Activated naive CD4-positive, alpha-beta T cell treated with anti-CD3 and anti-CD28 coated beads, Interleukin-2, amount 50 U/mL, for 72 hours (primary cell): ENCODE measurements at regions not wholly inside any gene's neighbourhood (a gene's known extent, or its start where the extent isn't known, plus 50 kb on each side); places are given as distances from the start of the nearest gene placed in this dataset.

ENCODE experiments used
- ATAC-seq, 2 donors: fragments of 150-1000 bp; cut with Tn5 transposase; 2 replicates each; pipeline ENCODE4 v1.10.0; 2021; ENCODE audit warnings: mild to moderate bottlenecking in 2 of 2, moderate library complexity in 2 of 2
- DNase-seq, 2 donors: peaks; one replicate each; pipeline ENCODE4 v3.0.0; 2021 to 2022; ENCODE audit warnings: low spot score in 2 of 2
- H3K27ac Mint-ChIP-seq, 2 donors: one replicate each; pipeline ENCODE4 v1.8.0; 2022; ENCODE audit warnings: mild to moderate bottlenecking in 2 of 2, mixed read lengths in 2 of 2
- H3K36me3 Mint-ChIP-seq, 2 donors: one replicate each; pipeline ENCODE4 v1.8.0; 2022; ENCODE audit warnings: mixed read lengths in 2 of 2
- H3K9me3 Mint-ChIP-seq, 2 donors: one replicate each; pipeline ENCODE4 v1.8.0; 2022; ENCODE audit warnings: mixed read lengths in 2 of 2

- Mint-ChIP-seq H3K27ac (no peak overlapping the region), H3K36me3 (no peaks in the 10 kb centered on the region), H3K9me3 (no peaks in the 10 kb centered on the region)
- no peak for DNase-seq
- ATAC-seq, result no peak
These were observed 86.1 kb upstream of the NFIB start for GRCh38 chr9:14399756-14400657.

DNA sequence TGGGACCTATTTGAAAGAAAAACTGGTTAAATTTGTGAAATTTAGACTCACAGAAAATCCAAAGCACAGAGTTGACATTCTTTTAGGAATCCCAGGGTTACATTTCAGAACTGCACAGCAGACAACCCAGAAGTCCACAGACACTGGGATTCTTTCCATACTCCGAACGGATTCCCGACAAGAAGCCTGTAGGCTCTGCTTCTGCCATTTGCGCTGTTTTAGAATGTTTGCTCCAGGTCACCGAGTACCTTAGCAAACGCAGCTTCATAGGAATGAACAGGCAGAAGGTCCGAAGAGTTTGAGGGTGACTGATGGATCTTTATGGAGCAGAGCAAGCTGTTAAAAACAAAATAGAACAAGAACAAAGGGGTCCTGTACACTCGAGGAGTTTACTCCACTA lies 84.5 kb upstream of the NFIB start:
- peaks cover 0 to 4% of the 10 kb centered on the region in 2 donors for H3K9me3 Mint-ChIP-seq
- no peaks in the 10 kb centered on the region for H3K36me3 Mint-ChIP-seq
- no peak overlapping the region for H3K27ac Mint-ChIP-seq
- DNase-seq, result no peak
- ATAC-seq, result no peak

DNA sequence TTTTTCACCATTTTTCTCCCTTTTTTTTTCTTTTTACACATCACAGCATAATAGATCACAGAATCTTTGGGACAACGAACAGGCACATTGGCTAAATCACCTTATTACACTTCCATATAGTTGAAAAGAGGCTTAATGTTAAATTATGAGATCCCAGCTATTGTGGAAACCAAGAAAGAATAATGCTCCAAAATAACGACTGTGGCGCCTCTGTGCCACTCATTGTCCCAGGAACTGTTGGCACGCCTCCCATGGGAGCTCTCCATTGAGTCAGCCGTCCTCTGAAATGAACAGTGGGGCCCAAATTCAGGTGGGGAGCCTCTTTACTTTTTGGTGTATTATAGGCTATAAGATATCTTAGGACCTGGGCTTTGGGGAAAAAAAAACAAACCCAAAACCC lies 82.2 kb upstream of the NFIB start:
- ATAC-seq, result no peak
- H3K36me3 Mint-ChIP-seq, result no peaks in the 10 kb centered on the region

DNA sequence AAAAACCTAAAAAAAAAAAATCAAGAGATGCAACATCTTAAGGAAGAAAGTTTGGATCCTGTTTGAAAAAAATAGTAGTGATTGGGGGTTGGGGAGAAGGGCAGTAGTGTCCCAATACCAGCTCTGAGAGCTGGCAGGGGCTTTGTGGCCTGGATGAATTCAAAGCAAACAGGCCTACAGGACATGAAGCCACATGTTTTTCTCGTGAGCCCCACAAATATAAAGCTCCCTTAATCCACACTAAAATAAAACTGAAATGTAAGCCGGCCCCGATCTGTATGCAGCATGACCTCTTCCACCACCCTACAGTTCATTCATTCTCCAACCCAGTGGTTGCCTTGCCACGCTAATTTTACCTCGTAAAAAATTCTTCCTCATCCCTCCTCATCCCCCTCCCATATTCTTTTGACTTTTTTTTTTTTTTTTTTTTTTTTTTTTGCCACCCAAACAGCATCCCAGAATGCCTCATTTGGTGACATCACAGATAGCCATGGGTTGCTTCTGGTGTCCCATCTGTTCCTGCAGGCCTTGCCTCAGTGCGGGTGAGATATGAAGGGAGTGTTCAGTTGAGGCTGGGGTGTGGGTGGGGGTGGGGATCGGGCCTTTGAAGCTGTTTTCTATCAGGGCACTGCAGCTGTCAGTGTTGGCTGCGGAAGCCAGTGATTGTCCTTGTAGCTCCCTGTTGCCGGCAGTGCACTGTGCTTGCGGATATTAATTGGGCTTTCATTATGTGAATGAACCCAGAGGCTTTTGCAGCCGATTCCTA lies 81.6 kb upstream of the NFIB start:
- DNase-seq, result no peak
- peaks cover 5 to 9% of the 10 kb centered on the region in 2 donors for H3K9me3 Mint-ChIP-seq
- no peak for ATAC-seq
- H3K27ac Mint-ChIP-seq, result no peak overlapping the region
- H3K36me3 Mint-ChIP-seq, result no peaks in the 10 kb centered on the region

More for the DNA sequence above, 82.2 kb upstream of the NFIB start:
- peaks cover 5 to 9% of the 10 kb centered on the region in 2 donors for H3K9me3 Mint-ChIP-seq
- no peak overlapping the region for H3K27ac Mint-ChIP-seq
- no peak for DNase-seq

DNA sequence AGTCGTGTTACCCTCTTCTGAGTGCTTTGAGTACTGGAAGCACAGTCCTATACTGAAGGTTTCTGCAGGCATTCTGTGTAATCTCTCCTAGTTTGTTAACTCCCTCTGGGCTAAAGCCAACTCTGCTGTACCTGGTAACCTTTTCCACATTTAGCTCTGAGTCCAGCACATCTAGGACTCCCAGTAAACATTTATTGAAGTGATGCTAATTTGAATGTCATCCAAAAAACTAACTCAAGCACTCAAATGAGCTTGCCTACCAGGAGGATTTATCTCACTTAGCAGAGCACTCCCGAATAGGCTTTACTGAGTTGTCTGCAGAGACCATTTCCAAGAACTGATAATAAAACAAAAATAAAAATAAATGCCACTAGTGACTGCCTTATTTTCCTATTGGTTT lies 79.5 kb upstream of the NFIB start:
- peaks cover 5 to 9% of the 10 kb centered on the region in 2 donors for H3K9me3 Mint-ChIP-seq
- DNase-seq (no peak), ATAC-seq (no peak)
- no peaks in the 10 kb centered on the region for H3K36me3 Mint-ChIP-seq
- no peak overlapping the region for H3K27ac Mint-ChIP-seq

GRCh38 chr9:14391620-14392019 lies 77.7 kb upstream of the NFIB start:
- DNase-seq (no peak), ATAC-seq (no peak)
- no peak overlapping the region for H3K27ac Mint-ChIP-seq
- peaks cover 5 to 9% of the 10 kb centered on the region in 2 donors for H3K9me3 Mint-ChIP-seq
- no peaks in the 10 kb centered on the region for H3K36me3 Mint-ChIP-seq

GRCh38 chr9:14389657-14390056 lies 75.7 kb upstream of the NFIB start:
- DNase-seq (no peak), ATAC-seq (no peak)
- Mint-ChIP-seq H3K36me3 (no peaks in the 10 kb centered on the region), H3K27ac (no peak overlapping the region), H3K9me3 (peaks cover 5 to 9% of the 10 kb centered on the region in 2 donors)

- no peaks in the 10 kb centered on the region for H3K36me3 Mint-ChIP-seq
These were observed 75.2 kb upstream of the NFIB start for GRCh38 chr9:14389146-14389545.

DNA sequence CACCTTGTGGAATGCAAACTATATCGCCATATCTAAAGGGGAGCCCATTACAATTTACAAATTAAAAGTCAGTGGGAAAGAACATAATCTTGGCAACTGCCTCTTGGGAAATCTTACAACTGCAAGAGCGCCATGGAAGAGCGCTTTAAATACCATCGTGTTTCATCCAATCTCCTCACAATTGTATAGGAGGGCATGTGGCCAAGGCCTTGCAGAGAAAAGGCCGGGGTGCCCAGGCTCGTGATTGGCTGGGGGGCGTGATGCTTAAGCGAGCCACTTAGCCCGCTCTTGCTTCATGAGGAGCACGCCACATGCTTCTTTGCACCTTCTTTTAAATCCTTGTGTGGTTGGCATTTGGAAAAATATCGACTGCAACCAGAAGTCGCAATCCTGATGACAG lies 69.8 kb upstream of the NFIB start:
- no peak for DNase-seq
- no peak overlapping the region for H3K27ac Mint-ChIP-seq
- no peaks in the 10 kb centered on the region for H3K36me3 Mint-ChIP-seq
- H3K9me3 Mint-ChIP-seq, result peaks cover 0 to 2% of the 10 kb centered on the region in 2 donors
- no peak for ATAC-seq

More at GRCh38 chr9:14389146-14389545, 75.2 kb upstream of the NFIB start:
- H3K9me3 Mint-ChIP-seq, result peaks cover 5 to 7% of the 10 kb centered on the region in 2 donors
- no peak overlapping the region for H3K27ac Mint-ChIP-seq
- no peak for ATAC-seq
- DNase-seq, result no peak

DNA sequence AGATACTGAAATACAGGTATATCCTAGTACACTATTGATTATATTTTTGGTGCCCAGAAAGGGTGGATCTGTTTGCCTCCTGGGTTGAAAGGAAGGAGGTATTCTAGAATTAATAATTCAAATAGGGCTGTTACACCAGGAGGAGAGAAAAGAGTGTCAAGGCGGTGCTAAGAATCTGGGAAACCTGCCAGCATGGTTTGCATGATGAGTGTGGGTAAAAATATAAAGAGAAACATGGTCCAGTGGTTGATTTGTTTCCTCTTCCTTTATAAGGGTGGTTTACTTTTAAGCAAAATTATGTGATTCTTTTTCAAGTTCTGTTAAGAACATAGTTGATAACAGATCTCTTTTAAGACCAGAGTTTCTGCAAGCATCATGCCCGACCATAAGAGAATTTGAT lies 69.4 kb upstream of the NFIB start:
- Mint-ChIP-seq H3K36me3 (no peaks in the 10 kb centered on the region), H3K9me3 (peaks cover 0 to 2% of the 10 kb centered on the region in 2 donors), H3K27ac (no peak overlapping the region)
- ATAC-seq (no peak), DNase-seq (no peak)

- ATAC-seq, result no peak
- peaks cover 0 to 2% of the 10 kb centered on the region in 2 donors for H3K9me3 Mint-ChIP-seq
- no peak for DNase-seq
- H3K36me3 Mint-ChIP-seq, result no peaks in the 10 kb centered on the region
- H3K27ac Mint-ChIP-seq, result no peak overlapping the region
These were observed 66.3 kb upstream of the NFIB start for GRCh38 chr9:14380061-14380836.

- ATAC-seq (no peak), DNase-seq (no peak)
- Mint-ChIP-seq H3K27ac (no peak overlapping the region), H3K36me3 (no peaks in the 10 kb centered on the region), H3K9me3 (peaks cover 0 to 2% of the 10 kb centered on the region in 2 donors)
These were observed 65.3 kb upstream of the NFIB start for GRCh38 chr9:14379280-14379679.

- Mint-ChIP-seq H3K27ac (no peak overlapping the region), H3K36me3 (no peaks in the 10 kb centered on the region), H3K9me3 (peaks cover 0 to 7% of the 10 kb centered on the region in 2 donors)
- no peak for ATAC-seq
- no peak for DNase-seq
These were observed 59.8 kb upstream of the NFIB start for GRCh38 chr9:14373706-14374105.

DNA sequence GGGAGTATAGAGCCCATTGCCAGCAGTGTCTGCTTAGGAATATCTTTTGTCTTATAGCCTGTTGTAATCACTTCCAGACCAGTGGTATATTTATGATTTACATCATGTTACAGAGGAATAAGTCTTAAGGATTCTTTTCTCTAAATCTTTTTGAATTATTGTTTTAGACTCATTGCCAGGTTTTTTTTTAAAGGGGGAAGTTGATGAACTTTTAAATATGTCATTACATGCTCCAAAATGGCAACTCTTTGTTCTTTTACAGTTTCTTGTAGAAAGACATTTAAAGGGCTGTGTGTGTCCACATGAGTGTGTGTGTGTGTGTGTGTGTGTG lies 59.4 kb upstream of the NFIB start:
- no peak for DNase-seq

GRCh38 chr9:14372437-14373335 lies 58.7 kb upstream of the NFIB start:
- H3K36me3 Mint-ChIP-seq, result no peaks in the 10 kb centered on the region
- peaks cover 3 to 7% of the 10 kb centered on the region in 2 donors for H3K9me3 Mint-ChIP-seq
- H3K27ac Mint-ChIP-seq, result no peak overlapping the region
- no peak for DNase-seq
- no peak for ATAC-seq

More for the DNA sequence above, 59.4 kb upstream of the NFIB start:
- Mint-ChIP-seq H3K9me3 (peaks cover 0 to 7% of the 10 kb centered on the region in 2 donors), H3K36me3 (no peaks in the 10 kb centered on the region), H3K27ac (no peak overlapping the region)
- ATAC-seq, result no peak

DNA sequence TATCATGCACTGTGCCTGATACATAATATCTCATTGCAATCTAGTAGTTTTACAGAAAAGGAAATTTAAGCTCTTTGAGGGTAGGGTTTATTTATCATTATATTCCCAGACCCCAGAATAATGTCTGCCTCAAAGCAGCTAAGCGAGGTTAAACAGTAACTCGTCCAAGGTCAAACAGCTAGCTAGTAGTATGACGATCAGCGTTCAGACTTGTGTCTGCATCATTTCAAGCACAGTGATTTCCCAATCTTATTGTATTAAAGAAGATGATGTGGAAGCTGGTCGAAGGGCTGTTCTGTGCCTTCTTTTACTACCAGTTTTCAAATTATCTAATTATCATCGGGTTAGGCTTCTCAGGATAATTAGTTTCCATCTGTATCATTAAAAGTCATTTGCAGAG lies 55.1 kb upstream of the NFIB start:
- Mint-ChIP-seq H3K36me3 (no peaks in the 10 kb centered on the region), H3K27ac (no peak overlapping the region), H3K9me3 (peaks cover 9 to 14% of the 10 kb centered on the region in 2 donors)
- no peak for ATAC-seq
- no peak for DNase-seq
